ENCODE measurements at regions not wholly inside any gene's neighbourhood (a gene's known extent, or its start where the extent isn't known, plus 50 kb on each side); places are given as distances from the start of the nearest gene placed in this dataset.
"Not testable (repeated sequence)": the region's sequence is repeated elsewhere in the genome, so short reads cannot be mapped to it uniquely, and the experiment has no call there.

- no peak for DNase-seq (ENCODE audit: low read depth in 2 of 2)
Observed at GRCh38 chr13:81302125-81302524, 961.2 kb upstream of the SPRY2 start.

GRCh38 chr13:81295177-81295576, 954.3 kb upstream of the SPRY2 start:
- DNase-seq (ENCODE audit: low read depth in 2 of 2), result no peak

GRCh38 chr13:81293594-81294164, 952.8 kb upstream of the SPRY2 start:
- DNase-seq (ENCODE audit: low read depth in 2 of 2), result no peak

GRCh38 chr13:81283561-81283960, 942.6 kb upstream of the SPRY2 start:
- DNase-seq (ENCODE audit: low read depth in 2 of 2), result no peak

DNA sequence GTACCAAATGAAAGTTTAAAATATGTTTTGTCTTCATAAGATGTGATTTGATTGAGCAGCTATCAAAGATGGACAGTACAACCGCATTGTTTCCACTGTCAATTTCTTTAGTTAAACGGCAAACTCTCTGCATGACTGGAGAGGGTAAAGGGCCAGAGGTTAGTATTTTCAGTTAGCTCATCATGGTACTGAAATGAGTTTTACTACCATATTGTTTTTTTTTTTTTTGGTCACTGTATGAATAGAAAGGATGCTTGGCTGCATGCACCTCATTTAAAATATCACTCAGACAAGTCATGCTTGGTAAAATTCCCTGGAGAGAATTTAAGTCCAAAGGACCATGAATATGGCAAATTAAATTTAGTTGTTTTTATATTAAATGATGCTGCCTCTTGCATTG, 942.1 kb upstream of the SPRY2 start:
- DNase-seq (ENCODE audit: low read depth in 2 of 2), result no peak

- DNase-seq (ENCODE audit: low read depth in 2 of 2), result no peak
Observed at GRCh38 chr13:81275666-81276258, 934.8 kb upstream of the SPRY2 start.

DNA sequence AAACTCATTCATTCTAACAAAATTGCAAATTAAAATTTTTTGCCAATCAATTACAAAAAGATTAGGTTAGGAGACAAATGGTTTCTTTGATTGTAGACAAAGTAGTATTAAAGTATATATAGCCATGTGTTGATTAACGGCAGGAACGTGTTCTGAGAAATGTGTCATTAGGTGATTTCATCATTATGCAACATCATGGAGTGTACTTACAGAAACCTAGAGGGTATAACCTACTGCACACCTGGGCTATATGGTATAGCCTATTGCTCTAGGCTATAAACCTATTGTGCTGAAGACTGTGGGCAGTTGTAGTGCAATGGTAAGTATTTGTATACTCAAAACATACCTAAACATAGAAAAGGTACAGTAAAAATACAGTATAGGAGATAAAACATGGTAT, 906.8 kb upstream of the SPRY2 start:
- DNase-seq (ENCODE audit: low read depth in 2 of 2), result no peak

DNA sequence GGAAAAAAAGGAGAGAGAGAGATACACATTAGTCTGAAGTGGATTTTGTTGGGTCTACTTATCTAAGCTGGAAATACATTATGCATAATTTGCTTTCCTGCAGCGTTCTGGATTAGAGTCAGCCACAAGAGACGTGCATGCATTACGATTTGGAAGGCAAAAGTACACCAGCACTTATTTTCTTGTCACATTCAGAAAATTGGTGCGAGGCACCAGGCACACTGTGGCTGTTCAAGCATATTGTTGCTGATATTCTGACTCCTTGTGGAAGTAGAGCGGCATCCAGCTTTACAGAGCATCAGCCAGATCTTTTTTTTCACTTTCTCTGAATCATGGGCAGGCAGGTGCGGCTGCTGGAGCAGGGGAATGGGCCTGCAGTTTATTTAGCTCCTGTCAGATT, 905.6 kb upstream of the SPRY2 start:
- no peak for DNase-seq (ENCODE audit: low read depth in 2 of 2)

DNA sequence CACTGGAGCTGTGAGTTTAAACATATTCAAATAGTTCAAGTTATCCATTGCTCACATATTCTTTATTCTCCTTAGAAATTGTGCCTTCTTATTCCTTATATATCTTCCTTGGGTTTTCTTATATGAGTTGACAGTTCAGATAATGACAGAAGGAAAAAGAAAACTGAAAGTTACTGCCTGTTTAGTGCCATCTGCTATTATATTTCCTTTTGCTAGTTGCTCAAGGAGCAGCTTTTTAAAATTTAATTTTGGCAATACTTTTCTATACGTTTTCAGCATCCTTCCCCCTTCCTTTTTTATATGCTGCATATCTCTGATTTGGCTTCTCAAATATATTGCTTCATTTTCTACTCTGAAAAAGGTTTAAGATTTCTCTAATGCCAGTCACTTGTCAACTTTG, 903.1 kb upstream of the SPRY2 start:
- no peak for DNase-seq (ENCODE audit: low read depth in 2 of 2)

DNA sequence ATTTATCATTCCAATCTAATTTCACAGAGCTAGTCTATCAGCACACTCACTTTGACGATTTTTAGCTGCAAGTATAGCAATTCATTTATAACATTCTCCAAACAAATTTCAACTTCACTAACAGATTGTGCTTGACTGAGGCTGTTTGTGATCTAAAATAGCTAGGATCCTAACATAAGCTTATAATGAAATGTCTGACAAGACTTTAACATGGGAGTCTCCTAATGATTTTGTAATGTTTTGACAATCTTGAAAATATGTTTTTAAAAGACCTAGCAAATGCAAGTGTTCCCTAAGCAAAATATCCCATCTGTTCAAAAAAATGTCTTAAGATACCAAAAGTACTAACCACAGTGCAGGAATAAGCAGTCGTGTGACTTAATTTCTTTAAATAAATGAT, 889.5 kb upstream of the SPRY2 start:
- DNase-seq (ENCODE audit: low read depth in 2 of 2), result no peak

- not testable (repeated sequence) for DNase-seq (ENCODE audit: low read depth in 2 of 2)
Observed at GRCh38 chr13:81226830-81227229, 885.9 kb upstream of the SPRY2 start.

DNA sequence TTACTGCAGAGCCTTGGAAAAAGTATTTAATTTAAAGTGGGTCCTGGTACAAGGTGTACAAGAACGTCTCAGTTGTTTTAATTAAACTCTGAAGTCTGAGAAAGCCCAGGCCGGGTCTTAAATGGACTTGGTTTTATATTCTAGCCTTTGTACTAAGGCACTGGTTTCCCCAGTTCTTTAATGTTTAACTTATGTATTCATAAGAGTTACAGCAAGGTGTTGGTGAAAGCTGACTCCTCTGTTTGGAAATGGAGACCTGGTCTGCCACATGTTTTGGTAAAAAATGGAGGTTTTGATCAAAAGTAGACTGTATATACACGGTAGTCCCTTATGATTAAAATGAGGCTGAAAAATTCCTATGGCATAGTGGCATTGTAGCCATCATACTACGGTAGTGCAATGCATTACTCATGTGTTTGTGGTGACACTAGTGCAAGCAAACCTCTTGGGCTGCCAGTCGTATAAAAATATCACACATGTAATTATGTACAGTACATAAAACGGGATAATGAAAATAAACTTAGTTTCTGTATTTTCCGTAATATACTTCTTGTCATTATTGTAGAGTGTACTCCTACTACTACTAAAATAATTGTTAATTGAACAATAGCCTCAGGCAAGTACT, 883.4 kb upstream of the SPRY2 start:
- no peak for DNase-seq (ENCODE audit: low read depth in 2 of 2)

- no peak for DNase-seq (ENCODE audit: low read depth in 2 of 2)
Observed at GRCh38 chr13:81223778-81224177, 882.9 kb upstream of the SPRY2 start.

GRCh38 chr13:81211713-81212112, 870.8 kb upstream of the SPRY2 start:
- DNase-seq (ENCODE audit: low read depth in 2 of 2), result no peak

DNA sequence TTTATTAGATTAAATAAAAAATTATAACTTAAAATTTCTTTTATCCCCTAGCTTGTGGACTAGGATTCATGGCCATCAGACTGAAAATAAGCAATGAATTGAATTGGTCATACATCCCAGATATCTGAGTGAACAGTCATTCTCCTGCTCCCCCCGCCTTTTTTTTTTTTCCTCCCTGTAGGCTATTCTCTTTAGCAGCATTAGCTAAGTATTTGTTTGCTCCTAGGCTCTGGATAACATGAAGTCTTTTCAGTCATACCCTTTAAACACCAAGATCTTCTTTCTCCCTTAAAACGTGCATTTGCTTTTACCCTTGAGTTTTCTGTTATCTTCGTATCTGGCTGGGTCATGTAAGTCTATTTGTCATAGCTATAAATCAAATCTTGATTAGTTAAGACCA, 866.7 kb upstream of the SPRY2 start:
- DNase-seq (ENCODE audit: low read depth in 2 of 2), result no peak

- DNase-seq (ENCODE audit: low read depth in 2 of 2), result no peak
Observed at GRCh38 chr13:81207231-81207630, 866.3 kb upstream of the SPRY2 start.

- no peak for DNase-seq (ENCODE audit: low read depth in 2 of 2)
Observed at GRCh38 chr13:81203783-81204182, 862.9 kb upstream of the SPRY2 start.

- no peak for DNase-seq (ENCODE audit: low read depth in 2 of 2)
Observed at GRCh38 chr13:81199956-81200355, 859.0 kb upstream of the SPRY2 start.

DNA sequence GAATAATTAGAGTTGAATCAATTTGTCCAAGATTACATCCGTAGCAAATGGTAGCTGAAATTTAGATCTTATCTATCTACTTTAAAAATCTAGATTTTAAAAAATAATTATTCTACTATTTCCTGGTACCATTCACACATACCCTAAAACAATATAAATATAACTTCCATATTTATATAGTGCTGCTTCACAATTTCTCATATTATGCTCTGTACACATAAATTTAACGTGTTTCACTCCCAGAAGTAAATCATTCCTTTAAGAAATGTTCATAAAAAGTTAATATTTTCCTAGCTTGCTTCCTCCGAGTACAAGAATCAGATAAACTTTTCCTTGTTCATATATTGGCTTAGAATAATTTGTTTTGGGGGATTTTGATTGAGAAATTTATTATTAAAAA, 857.0 kb upstream of the SPRY2 start:
- DNase-seq (ENCODE audit: low read depth in 2 of 2), result no peak

DNA sequence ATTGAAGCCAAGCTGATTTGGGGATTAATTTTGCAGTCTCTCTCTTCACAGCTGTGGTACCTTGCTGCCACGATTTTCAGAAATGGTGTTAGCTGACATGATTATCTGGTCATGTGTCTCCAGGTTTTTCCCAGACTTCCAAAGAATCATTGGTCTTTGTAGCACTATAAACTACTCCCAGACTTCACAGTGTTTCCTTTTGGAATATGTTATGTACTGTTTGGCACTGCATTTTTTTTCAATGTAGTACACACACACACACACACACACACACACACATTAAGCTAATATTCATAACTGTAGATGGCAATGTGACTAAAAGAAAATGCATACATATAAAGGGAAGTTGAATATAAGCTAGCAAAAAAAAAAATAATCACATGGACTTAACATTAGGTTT, 856.6 kb upstream of the SPRY2 start:
- DNase-seq (ENCODE audit: low read depth in 2 of 2), result no peak

DNA sequence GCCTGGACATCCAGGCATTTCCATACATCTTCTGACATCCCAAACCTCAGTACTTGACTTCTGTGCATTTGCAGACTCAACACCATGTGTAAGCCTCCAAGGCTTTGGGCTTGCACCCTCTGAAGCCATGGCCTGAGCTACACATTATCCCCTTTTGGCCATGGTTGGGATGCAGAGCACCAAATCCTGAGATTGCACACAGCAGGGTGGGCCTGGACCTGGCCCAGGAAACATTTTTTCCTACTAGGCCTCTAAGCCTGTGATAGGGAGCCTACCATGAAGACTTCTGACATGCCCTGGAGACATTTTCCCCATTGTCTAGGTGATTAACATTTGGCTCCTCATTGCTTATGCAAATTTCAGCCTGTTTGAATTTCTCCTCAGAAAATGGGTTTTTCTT, 853.4 kb upstream of the SPRY2 start:
- DNase-seq (ENCODE audit: low read depth in 2 of 2), result no peak

DNA sequence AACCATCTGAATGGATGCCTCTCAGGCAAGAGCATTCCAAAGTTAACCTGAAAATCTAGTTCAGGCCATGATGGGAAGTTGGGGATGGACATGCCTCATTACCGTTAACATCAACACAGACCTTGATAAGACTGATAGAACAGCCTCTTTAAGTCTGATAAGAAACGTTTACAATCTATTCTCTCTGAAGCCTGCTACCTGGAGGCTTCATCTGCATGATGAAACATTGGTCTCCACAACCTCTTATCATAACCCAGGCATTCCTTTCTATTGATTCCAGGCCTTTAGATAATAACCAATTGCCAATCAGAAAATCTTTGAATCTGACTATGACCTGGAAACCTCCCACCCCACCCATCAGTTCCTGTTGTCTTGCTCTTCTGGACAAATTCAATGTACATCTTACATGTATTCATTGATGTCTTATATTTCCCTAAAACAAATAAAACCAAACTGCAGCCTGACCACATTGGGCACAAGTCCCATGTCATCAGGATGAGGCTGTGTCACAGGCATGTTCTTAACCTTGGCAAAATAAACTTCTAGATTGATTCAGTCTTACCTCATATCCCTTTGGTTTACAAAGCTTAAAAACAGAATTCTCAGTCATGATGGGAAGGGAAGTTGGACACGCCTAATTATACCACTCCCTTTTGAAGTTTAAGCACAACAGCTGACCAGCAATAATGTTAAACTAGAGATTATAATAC, 843.8 kb upstream of the SPRY2 start:
- DNase-seq (ENCODE audit: low read depth in 2 of 2), result no peak

DNA sequence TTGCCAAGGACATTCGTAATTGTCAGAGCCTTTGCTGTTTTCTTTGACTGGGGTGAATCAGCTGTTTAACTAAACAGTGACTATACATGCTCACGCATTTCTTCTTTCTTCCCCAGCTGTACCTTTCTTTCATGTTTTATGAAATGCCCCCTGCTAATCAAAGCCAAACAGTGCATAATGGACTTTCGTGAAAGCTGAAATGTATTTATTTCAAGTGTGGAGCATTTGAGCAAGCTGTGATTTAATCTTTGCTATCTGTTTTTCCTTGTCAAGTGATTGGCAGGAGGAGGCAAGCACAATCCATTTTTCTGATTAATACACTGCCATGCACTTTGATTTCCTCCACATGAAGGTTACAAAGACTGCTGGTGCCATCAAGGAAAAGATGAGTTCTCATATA, 831.7 kb upstream of the SPRY2 start:
- DNase-seq (ENCODE audit: low read depth in 2 of 2), result no peak
